ENCODE measurements at regions not wholly inside any gene's neighbourhood (a gene's known extent, or its start where the extent isn't known, plus 50 kb on each side); places are given as distances from the start of the nearest gene placed in this dataset.

- Histone ChIP-seq H3K4me3 (ENCODE audit: insufficient read depth, low read depth, low read length) (no peak overlapping the region), H2AK9ac (replicated peaks; ENCODE audit: low read depth, low read length, poor library complexity) (no peak overlapping the region), H2AFZ (replicated peaks; ENCODE audit: low read length, poor library complexity) (no peak overlapping the region), H3K4me1 (ENCODE audit: control insufficient read depth, insufficient read depth, low read length) (peaks cover 7% of the 10 kb centered on the region), H3K36me3 (ENCODE audit: control insufficient read depth, insufficient read depth, low read length) (no peaks in the 10 kb centered on the region), H2BK15ac (ENCODE audit: low read depth, low read length) (peak overlapping the region; percentile 87; the same call in 1 of the 3 replicates), H2BK5ac (ENCODE audit: low read depth, low read length, poor library complexity, severe bottlenecking) (no peak overlapping the region), H3K4me2 (ENCODE audit: low read depth, low read length) (no peak overlapping the region), H2AK5ac (ENCODE audit: low read depth, low read length) (peak overlapping the region; percentile 62; the same call in 1 of the 2 replicates), H4K20me1 (ENCODE audit: insufficient read depth, low read length) (no peaks in the 10 kb centered on the region), H4K5ac (ENCODE audit: low read depth, low read length) (no peak overlapping the region), H3K27ac (ENCODE audit: insufficient read depth, low read length) (no peak overlapping the region), H3K56ac (ENCODE audit: extremely low read depth, insufficient read depth, low read length) (no peak overlapping the region), H3K79me1 (ENCODE audit: low read depth in 1 of 2, low read length in 2 of 2) (no peaks in the 10 kb centered on the region), H4K8ac (ENCODE audit: low read depth in 2 of 2, low read length in 2 of 2) (no peak overlapping the region; a peak in 1 of 4 replicates), H3K27me3 (ENCODE audit: control insufficient read depth, insufficient read depth, low read length) (no peaks in the 10 kb centered on the region), H3K4ac (ENCODE audit: low read depth, low read length) (peak overlapping the region; percentile 57; the same call in 1 of the 2 replicates), H3K14ac (replicated peaks; ENCODE audit: low read depth, low read length) (0 out of 2 replicates have a peak overlapping the region, but pooled peaks have one; percentile 29), H2BK120ac (ENCODE audit: low read depth, low read length) (peak overlapping the region; percentile 83), H2BK20ac (ENCODE audit: low read depth, low read length) (peak overlapping the region; percentile 78; the same call in 1 of the 2 replicates), H3K23ac (ENCODE audit: low read depth, low read length) (no peak overlapping the region; the same call in 1 of the 2 replicates), H3K9ac (ENCODE audit: low read depth, low read length) (no peak overlapping the region), H3K9me1 (ENCODE audit: insufficient read depth, low read length) (peaks cover 7% of the 10 kb centered on the region; the same call in 1 of the 2 replicates), H3K9me3 (ENCODE audit: control insufficient read depth, insufficient read depth, low read length) (no peaks in the 10 kb centered on the region), H3K18ac (ENCODE audit: low read depth, low read length) (peak overlapping the region; percentile 27; the same call in 1 of the 2 replicates), H4K91ac (ENCODE audit: insufficient read depth, low read depth, low read length) (no peak overlapping the region)
- dilution Hi-C loops (cut with HindIII; ENCODE audit: low sequenced_read_pairs, unreplicated experiment) = no loop called here
- BruUV-seq (replicated peaks) = no TSS peak
- ATAC-seq (ENCODE audit: low read depth) = no peak
- WGBS, 2 experiments (ENCODE audit: extremely low coverage in 2 of 2, insufficient read length in 1 of 2) = 100% methylated on average over 3 of the region's 6 CpGs; no CpG with 5 or more reads in 1 of the 2 experiments
- CTCF ChIA-PET = no interaction called here
- TF ChIP-seq ELK1 (IDR thresholded peaks at IDR 0.05; ENCODE audit: borderline replicate concordance, low read depth, low read length) = no peak
- TF ChIP-seq RCOR1 (IDR thresholded peaks at IDR 0.05; ENCODE audit: insufficient replicate concordance, low read length) = no peak
- TF ChIP-seq MXI1 (IDR thresholded peaks at IDR 0.05; ENCODE audit: borderline replicate concordance, low read depth, low read length) = no peak
- TF ChIP-seq NFE2L2 (IDR thresholded peaks at IDR 0.05; ENCODE audit: low read depth, low read length) = no peak
- no peak for TF ChIP-seq RFX5 (IDR thresholded peaks at IDR 0.05; ENCODE audit: low read depth, low read length)
- no peak for TF ChIP-seq CEBPB (IDR thresholded peaks at IDR 0.05; ENCODE audit: low read depth, low read length)
- TF ChIP-seq RAD21 (IDR thresholded peaks at IDR 0.05; ENCODE audit: low read length) = no peak
- TF ChIP-seq FOS (IDR thresholded peaks at IDR 0.05; ENCODE audit: low read depth, low read length) = no peak
- TF ChIP-seq SMC3 (IDR thresholded peaks at IDR 0.05; ENCODE audit: low read depth, low read length) = no peak
- no peak for TF ChIP-seq MAZ (IDR thresholded peaks at IDR 0.05; ENCODE audit: borderline replicate concordance, low read depth, low read length)
- no peak for TF ChIP-seq CTCF (conservative IDR thresholded peaks at IDR 0.05; ENCODE audit: low read depth, low read length)
- no peak for TF ChIP-seq CHD1 (IDR thresholded peaks at IDR 0.05; ENCODE audit: low read depth, low read length)
- TF ChIP-seq USF2 (IDR thresholded peaks at IDR 0.05; ENCODE audit: low read depth, low read length) = no peak
- TF ChIP-seq MAFK (IDR thresholded peaks at IDR 0.05; ENCODE audit: low read depth, low read length) = no peak
- TF ChIP-seq POLR2A (IDR thresholded peaks at IDR 0.05; ENCODE audit: low read depth, low read length) = no peak
- TF ChIP-seq BHLHE40 (IDR thresholded peaks at IDR 0.05; ENCODE audit: low read depth, low read length) = no peak
- in situ Hi-C loops (cut with MboI; ENCODE audit: low sequenced_read_pairs) = no loop called here
- POLR2A ChIA-PET (ENCODE audit: unreplicated experiment) = no interaction called here
- intact Hi-C loops (cut with micrococcal nuclease) = no loop called here
- no peak for DNase-seq
Measured at GRCh38 chr10:3433131-3433530, 260.5 kb upstream of the PITRM1 start.
